Inferior parietal cortex (tissue), 1 donor: ENCODE measurements at regions not wholly inside any gene's neighbourhood (a gene's known extent, or its start where the extent isn't known, plus 50 kb on each side); places are given as distances from the start of the nearest gene placed in this dataset.
"Not testable (repeated sequence)": the region's sequence is repeated elsewhere in the genome, so short reads cannot be mapped to it uniquely, and the experiment has no call there.

ENCODE experiments used
- DNase-seq: peaks from one replicate; pipeline ENCODE4 v3.0.0-alpha.2; 2016; ENCODE audit errors: extremely low spot score

GRCh38 chr17:77792626-77793025 lies 165.9 kb upstream of the TNRC6C start:
- no peak for DNase-seq

GRCh38 chr17:77793146-77793970 lies 165.1 kb upstream of the TNRC6C start:
- no peak for DNase-seq

GRCh38 chr17:77793971-77794235 lies 164.6 kb upstream of the TNRC6C start:
- no peak for DNase-seq

- DNase-seq, result no peak
Measured at GRCh38 chr17:77794846-77795245, 163.7 kb upstream of the TNRC6C start.

DNA sequence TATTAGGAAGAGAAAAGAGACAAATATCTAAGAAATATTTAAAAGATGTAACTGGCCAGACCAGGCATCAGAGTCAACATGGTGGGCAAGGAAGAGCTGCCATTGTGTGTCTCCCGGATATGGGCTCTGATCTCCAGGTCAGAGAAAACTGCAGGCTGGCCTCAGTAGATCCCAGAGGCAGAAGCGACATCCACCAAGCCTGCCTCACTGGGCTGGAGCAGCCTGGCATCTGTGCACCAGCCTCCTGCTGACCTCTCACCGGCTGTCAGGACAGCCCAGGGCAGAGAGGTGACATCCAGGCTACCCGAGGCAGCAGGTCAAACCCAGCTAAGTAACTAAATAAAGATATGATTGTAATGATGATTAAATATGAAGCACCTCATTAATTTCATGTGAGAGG lies 162.8 kb upstream of the TNRC6C start:
- DNase-seq, result no peak

DNA sequence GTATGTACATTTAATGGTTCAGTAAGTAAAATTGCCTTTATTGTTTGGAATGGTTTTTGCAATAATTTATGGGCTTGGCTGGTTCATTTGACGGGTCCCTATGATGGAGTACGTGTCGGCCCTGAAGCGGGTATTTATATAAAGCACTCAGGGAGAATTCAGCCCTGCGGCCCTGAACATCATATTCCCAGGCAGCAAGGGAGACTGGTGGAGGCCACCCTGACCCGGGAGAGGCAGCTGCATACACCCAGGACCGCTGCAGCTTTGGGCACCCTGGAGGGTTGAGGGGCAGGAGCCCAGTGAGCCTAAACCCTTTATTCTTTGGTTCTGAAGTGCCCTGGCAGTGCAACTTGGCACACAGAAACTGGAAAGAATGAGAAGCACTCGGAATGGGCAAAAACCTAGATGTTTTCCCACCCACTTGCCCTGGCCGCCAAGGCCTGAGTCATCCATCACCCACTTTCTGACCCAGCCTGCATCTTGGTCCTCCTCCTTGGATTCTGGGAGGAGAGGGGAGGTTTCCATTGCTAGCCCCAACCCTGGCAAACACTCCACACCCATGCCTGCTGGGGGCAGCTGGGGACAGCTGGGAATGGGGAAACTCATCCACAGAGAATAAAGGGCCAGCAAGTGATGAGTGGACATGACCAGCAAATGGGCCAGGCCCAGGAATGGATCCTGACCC lies 162.2 kb upstream of the TNRC6C start:
- no peak for DNase-seq

DNA sequence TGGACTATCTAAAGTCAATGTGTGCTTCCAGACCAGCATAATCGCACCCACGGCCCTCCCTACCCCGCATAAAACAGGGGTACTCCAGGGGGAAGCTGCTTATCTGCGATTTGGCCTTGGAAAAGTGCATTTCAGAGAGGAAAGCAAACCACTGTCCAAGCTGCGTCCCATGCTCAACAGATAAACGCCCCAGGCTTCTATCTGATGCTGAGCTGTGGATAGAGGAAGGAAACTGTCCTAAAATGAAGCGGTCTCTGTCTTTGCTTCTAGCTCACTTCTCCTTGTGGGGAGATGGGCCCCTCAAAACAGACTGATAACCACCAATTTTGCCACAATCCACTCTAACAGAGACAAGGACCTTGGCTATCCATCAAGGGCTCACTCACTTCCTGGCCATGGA lies 160.5 kb upstream of the TNRC6C start:
- no peak for DNase-seq

- no peak for DNase-seq
Measured at GRCh38 chr17:77798481-77798880, 160.0 kb upstream of the TNRC6C start.

GRCh38 chr17:77800816-77801215 lies 157.7 kb upstream of the TNRC6C start:
- DNase-seq, result no peak

DNA sequence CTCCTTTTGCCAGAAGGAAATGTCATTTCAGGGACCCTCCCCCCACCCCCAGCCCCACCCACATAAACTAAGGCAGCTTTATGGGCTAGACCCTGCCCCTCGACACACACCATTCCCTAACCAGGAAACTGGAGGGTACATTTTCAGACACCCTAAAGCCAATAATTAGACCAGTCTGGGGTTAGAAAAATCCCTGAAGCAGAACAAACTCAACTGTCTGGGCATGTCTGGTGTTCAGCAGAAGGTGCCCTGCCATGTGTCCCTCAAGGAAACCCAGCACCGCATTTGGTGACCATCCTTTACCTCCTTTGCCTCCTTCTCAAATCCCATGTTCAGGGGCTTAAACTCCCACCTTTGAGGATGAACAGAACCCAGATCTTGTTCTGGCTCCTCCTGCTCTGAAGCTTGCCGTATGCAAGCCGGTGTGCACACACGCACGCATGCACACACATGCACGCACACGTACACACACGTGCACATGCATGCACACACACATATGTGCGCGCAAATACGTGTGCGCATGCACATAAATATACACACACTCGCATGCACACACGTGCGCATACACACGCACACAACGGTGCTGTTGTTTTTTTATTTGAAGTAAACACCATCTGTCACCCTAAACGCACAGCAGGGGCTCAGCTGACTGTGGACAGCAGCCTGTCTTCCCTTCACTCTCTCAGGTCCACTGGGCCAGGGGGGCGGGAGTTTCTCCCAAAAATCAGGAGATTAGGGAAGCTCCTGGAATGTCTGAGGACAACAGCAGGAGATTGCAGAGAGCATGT lies 156.8 kb upstream of the TNRC6C start:
- no peak for DNase-seq

DNA sequence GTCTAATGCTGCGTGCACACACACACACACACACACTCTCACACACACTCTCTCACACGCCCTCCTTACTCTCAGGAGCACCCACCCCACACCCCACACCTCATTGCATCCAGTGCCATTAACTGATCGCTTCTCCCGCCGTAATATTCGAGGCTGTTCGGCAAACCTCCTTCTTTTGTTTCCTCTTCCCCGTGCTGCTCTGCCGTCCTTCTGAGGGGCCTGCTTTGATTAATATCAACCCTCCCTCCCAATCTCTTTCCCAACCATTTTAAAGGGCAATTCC lies 156.2 kb upstream of the TNRC6C start:
- DNase-seq, result no peak

DNA sequence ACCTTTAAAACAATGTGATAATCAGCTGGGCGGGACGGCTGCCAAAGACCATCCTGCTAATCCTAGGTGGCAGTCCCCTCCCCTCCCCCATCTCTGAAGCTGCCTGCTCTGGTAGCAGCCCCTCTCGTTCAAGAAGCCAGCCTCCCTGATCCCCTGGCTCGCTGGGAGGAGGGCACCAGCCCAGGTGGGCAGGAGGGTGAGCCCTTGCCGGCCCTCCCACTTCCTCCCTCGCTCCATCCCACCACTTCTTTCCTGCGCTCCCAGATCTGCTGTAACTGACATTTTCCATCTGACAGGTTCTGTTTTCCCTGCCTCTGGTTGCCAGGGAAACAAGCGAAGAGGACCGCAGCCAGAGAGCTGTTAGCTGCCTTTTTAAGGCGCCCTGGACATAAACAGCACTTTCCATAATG lies 155.7 kb upstream of the TNRC6C start:
- peak; percentile 58 for DNase-seq

DNA sequence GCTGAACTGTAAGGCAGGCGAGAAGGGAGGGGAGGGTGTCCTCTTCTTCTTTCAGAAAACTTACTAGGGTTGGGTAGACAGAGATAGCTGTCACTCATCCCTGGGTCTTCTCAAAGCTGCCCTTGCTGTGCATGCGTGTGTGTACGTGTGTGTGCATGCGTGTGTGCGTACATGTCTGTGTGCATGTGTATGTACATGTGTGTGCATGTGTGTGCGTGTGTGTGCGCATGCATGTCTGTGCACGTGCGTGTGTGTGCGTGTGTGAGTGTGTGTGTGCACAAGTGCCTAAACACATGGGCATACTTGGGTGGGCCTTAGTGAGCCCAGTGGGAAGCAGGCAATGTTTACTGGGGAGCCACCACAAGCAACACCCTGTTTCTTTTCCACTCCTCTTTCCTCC lies 154.8 kb upstream of the TNRC6C start:
- DNase-seq, result no peak

GRCh38 chr17:77804796-77805426 lies 153.6 kb upstream of the TNRC6C start:
- DNase-seq, result no peak

GRCh38 chr17:77805970-77806369 lies 152.5 kb upstream of the TNRC6C start:
- DNase-seq, result not testable (repeated sequence)

GRCh38 chr17:77807051-77807745 lies 151.3 kb upstream of the TNRC6C start:
- DNase-seq, result no peak

DNA sequence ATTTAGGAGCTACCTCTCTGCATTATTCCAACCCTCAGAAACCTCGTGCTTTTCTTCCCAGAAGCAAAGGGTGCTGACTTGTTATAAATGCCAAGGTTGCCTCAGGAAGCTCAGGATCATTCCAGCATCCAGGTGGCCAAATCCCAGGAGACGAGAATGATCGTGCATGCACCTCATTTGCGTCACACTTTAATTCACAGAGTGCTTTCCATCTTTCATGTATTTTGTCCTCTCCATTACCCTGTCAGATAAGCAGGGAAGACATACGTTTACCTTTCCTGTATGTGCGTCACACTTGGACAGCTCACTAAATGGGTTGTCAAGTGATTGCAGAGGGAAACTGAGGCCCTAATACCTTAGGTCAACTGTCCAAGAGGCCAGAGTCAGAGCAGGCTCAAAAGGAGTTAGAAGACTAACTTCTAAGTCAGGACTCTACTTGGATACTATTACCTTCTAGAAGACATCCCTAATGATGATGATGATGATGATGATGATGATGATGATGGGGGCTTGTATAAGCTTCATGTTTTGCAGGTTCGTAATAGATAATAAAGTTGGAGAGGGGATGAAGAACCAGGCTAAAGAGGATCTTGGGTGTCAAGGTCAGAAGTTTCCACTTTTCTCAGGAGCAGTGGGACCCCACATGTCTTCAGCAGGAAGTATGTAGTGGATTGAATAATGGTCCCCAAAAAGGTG lies 150.6 kb upstream of the TNRC6C start:
- no peak for DNase-seq

GRCh38 chr17:77808686-77809425 lies 149.6 kb upstream of the TNRC6C start:
- DNase-seq, result no peak

DNA sequence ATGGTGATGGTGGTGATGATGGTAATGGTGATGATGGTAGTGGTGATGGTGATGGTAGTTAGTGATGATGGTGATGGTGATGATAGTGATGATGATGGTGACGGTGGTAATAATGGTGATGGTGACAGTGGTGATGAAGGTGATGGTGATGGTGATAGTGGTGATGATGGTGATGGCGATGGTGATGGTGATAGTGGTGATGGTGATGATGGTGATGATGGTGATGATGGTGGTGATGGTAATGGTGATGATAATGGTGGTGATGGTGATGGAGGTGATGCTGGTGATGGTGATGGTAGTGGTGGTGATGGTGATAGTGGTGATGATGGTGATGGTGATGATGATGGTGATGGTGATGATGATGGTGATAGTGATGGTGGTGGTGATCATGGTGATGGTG lies 148.7 kb upstream of the TNRC6C start:
- no peak for DNase-seq

DNA sequence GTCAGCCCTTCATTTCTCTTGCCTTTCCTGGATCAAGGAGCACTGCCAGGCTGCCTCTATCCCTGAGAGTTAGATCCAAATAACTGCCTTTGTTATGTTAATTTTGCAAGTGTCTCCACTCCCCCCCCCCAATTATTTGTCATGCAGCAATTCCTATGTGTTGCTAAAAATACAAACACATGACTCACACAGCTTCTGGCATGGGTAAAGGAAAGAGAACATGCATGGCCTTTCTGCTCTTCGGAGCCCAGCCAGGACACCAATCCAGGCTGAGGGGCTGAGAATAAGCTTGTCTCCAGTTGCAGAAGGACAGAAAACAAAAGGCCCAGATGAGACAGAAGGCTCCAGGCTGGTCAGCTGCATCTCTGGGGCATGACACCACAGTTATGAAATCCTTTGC lies 148.0 kb upstream of the TNRC6C start:
- no peak for DNase-seq

- DNase-seq, result no peak
Measured at GRCh38 chr17:77811521-77811920, 147.0 kb upstream of the TNRC6C start.
